ENCODE measurements at regions not wholly inside any gene's neighbourhood (a gene's known extent, or its start where the extent isn't known, plus 50 kb on each side); places are given as distances from the start of the nearest gene placed in this dataset.

DNA sequence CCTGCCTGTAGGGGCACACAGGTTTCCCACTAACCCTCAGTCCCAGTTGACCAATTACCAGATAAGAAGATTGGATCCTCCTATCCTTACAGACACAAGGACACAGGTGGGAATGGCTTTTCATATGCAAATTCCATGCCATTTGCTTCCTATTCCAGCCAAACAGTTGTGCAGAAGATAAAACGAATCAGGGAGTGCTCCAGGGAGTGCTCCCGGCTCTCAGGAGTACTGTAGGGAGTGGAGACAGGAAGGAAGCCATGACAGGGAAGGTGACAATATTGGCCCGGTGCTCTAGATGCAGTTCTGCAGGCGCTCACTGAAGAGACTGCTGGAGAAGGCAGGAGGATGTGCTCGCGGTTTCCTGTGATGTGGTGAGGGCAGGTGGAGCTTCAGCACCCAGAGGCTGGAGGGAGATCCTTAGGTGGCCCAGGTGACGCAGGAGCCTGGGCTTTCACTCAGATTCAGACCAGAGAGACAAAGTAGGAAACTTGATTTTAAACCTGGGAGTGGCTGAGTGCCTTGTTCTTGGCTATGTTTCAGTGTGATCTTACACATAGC, 260.0 kb downstream of the AUH start:
- TF ChIP-seq, protein P1, sequence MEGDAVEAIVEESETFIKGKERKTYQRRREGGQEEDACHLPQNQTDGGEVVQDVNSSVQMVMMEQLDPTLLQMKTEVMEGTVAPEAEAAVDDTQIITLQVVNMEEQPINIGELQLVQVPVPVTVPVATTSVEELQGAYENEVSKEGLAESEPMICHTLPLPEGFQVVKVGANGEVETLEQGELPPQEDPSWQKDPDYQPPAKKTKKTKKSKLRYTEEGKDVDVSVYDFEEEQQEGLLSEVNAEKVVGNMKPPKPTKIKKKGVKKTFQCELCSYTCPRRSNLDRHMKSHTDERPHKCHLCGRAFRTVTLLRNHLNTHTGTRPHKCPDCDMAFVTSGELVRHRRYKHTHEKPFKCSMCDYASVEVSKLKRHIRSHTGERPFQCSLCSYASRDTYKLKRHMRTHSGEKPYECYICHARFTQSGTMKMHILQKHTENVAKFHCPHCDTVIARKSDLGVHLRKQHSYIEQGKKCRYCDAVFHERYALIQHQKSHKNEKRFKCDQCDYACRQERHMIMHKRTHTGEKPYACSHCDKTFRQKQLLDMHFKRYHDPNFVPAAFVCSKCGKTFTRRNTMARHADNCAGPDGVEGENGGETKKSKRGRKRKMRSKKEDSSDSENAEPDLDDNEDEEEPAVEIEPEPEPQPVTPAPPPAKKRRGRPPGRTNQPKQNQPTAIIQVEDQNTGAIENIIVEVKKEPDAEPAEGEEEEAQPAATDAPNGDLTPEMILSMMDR (IDR thresholded peaks at IDR 0.05) = no peak
- no peak for TF ChIP-seq POLR2A (IDR thresholded peaks at IDR 0.05)

All from esophagus squamous epithelium (tissue), 4 donors.